ENCODE measurements at regions not wholly inside any gene's neighbourhood (a gene's known extent, or its start where the extent isn't known, plus 50 kb on each side); places are given as distances from the start of the nearest gene placed in this dataset.

DNA sequence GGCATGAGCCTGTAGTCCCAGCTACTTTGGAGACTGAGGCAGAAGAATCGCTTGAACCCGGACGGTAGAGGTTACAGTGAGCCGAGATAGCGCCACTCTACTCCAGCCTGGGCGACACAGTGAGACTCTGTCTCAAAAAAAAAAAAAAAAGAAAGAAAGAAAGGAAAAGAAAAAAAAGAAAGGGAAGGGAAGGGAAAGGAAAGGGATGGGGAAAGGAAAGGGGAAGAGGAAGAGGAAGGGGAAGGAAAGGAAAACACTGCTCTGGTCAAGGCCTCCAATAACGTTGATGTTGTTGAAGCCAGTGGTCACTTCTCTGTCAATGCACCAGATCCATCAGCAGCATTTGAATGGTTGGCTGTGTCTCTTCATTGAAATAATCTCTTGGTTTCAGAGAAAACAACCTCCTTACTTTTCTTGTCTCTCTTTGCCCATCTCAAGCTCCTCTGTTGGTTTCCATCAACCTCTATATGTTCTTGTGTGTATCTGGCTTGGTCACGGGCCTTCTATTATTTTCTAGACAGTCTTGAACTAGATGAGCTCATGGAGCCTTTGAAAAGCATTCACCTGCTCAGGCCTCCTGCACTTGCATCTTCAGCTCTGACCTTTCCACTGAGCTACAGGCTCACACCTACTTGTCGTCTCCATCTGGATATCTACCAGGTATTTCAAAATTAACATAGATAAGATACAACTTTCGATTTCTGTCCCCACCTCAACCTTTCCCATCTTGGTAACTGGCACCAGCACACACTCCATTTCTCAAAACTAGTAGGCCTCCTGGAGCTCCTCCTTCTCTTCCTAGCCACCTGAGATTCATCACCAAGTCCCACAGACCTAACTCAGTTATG is 69.4 kb upstream of the LAPTM4A start:
- Histone ChIP-seq H3K4me3 (replicated peaks in 1 of 2; ENCODE audit: low read depth in 1 of 2, low read length in 2 of 2) (no peak overlapping the region), H3K36me3 (ENCODE audit: control insufficient read depth in 1 of 2, insufficient read depth in 2 of 2, low read length in 2 of 2) (no peaks in the 10 kb centered on the region), H3K9me2 (ENCODE audit: insufficient read depth) (0 out of 2 replicates have a peak, but pooled peaks cover 3% of the 10 kb centered on the region), H3K27ac (ENCODE audit: low read depth, low read length) (no peak overlapping the region), H3K9ac (ENCODE audit: low read length) (no peak overlapping the region), H3K27me3 (ENCODE audit: insufficient read depth, low read length) (no peaks in the 10 kb centered on the region), H3K4me1 (ENCODE audit: control insufficient read depth in 1 of 2, insufficient read depth in 2 of 2, low read length in 2 of 2) (no peaks in the 10 kb centered on the region; a peak in 1 of 4 replicates), H3K79me2 (ENCODE audit: insufficient read depth, low read length) (no peaks in the 10 kb centered on the region), H3K4me2 (ENCODE audit: low read length) (no peak overlapping the region), H2AFZ (ENCODE audit: low read depth, low read length, poor library complexity, severe bottlenecking) (no peak overlapping the region), H3K9me3 (ENCODE audit: control insufficient read depth in 1 of 2, insufficient read depth in 1 of 2, low read depth in 1 of 2, low read length in 2 of 2) (no peaks in the 10 kb centered on the region), H4K20me1 (ENCODE audit: insufficient read depth) (no peaks in the 10 kb centered on the region)
- no TSS peak for BruUV-seq (replicated peaks)
- ATAC-seq (no peak), DNase-seq (ENCODE audit: low read depth, low spot score) (no peak)
- POLR2A ChIA-PET: no interaction called here
- CTCF ChIA-PET: no interaction called here
- intact Hi-C loops (cut with micrococcal nuclease): no loop called here
- TF ChIP-seq, protein P1, sequence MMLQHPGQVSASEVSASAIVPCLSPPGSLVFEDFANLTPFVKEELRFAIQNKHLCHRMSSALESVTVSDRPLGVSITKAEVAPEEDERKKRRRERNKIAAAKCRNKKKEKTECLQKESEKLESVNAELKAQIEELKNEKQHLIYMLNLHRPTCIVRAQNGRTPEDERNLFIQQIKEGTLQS (IDR thresholded peaks at IDR 0.05): no peak
- TF ChIP-seq EZH2phosphoT487 (IDR thresholded peaks at IDR 0.05; ENCODE audit: borderline replicate concordance) (no peak), YY1 (IDR thresholded peaks at IDR 0.05; ENCODE audit: extremely low read depth, insufficient replicate concordance, low read depth, low read length) (no peak), POLR2AphosphoS5 (IDR thresholded peaks at IDR 0.05; ENCODE audit: low read depth, low read length) (no peak), ZFX (IDR thresholded peaks at IDR 0.05) (no peak), ZNF274 (IDR thresholded peaks at IDR 0.05; ENCODE audit: low read depth, low read length) (no peak), SIN3A (IDR thresholded peaks at IDR 0.05; ENCODE audit: low read depth) (no peak), SRF (IDR thresholded peaks at IDR 0.05; ENCODE audit: low read depth) (no peak), EZH2 (IDR thresholded peaks at IDR 0.05) (no peak), SP1 (IDR thresholded peaks at IDR 0.05; ENCODE audit: low read depth) (no peak), TCF7L2 (IDR thresholded peaks at IDR 0.05; ENCODE audit: borderline replicate concordance, extremely low read depth, insufficient read depth, insufficient read length) (no peak), RAD21 (IDR thresholded peaks at IDR 0.05; ENCODE audit: low read depth) (no peak), POLR2A (IDR thresholded peaks at IDR 0.05; ENCODE audit: borderline replicate concordance, extremely low read depth, insufficient read depth, insufficient read length) (no peak), EGR1 (IDR thresholded peaks at IDR 0.05; ENCODE audit: low read depth) (no peak), JUND (IDR thresholded peaks at IDR 0.05) (no peak), FOSL1 (IDR thresholded peaks at IDR 0.05; ENCODE audit: low read depth) (no peak), ELF1 (IDR thresholded peaks at IDR 0.05; ENCODE audit: borderline replicate concordance, low read depth) (no peak)
- TF ChIP-seq, protein P2, sequence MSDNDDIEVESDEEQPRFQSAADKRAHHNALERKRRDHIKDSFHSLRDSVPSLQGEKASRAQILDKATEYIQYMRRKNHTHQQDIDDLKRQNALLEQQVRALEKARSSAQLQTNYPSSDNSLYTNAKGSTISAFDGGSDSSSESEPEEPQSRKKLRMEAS (IDR thresholded peaks at IDR 0.05): no peak
- TF ChIP-seq, protein P3, sequence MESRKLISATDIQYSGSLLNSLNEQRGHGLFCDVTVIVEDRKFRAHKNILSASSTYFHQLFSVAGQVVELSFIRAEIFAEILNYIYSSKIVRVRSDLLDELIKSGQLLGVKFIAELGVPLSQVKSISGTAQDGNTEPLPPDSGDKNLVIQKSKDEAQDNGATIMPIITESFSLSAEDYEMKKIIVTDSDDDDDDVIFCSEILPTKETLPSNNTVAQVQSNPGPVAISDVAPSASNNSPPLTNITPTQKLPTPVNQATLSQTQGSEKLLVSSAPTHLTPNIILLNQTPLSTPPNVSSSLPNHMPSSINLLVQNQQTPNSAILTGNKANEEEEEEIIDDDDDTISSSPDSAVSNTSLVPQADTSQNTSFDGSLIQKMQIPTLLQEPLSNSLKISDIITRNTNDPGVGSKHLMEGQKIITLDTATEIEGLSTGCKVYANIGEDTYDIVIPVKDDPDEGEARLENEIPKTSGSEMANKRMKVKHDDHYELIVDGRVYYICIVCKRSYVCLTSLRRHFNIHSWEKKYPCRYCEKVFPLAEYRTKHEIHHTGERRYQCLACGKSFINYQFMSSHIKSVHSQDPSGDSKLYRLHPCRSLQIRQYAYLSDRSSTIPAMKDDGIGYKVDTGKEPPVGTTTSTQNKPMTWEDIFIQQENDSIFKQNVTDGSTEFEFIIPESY (IDR thresholded peaks at IDR 0.05; ENCODE audit: extremely low read depth, insufficient replicate concordance, low read length): no peak
- RAD21 ChIA-PET (ENCODE audit: low non-redundant PET in 1 of 2, low total read pairs in 2 of 2, uncharacterized antibody in 2 of 2, unreplicated experiment in 2 of 2): no interaction called here
